GM20000 (cell line): ENCODE measurements at regions not wholly inside any gene's neighbourhood (a gene's known extent, or its start where the extent isn't known, plus 50 kb on each side); places are given as distances from the start of the nearest gene placed in this dataset.
"Not testable (repeated sequence)": the region's sequence is repeated elsewhere in the genome, so short reads cannot be mapped to it uniquely, and the experiment has no call there.

Experiments
- DNase-seq: peaks from one replicate; pipeline ENCODE4 v3.0.0; 2012; ENCODE audit warnings: low spot score
- CTCF ChIP-seq: IDR thresholded peaks from 2 replicates; pipeline ENCODE4 v1.5.1; 2012; ENCODE audit warnings: mild to moderate bottlenecking, control low read depth; ENCODE audit errors: extremely low read depth, missing control alignments

DNA sequence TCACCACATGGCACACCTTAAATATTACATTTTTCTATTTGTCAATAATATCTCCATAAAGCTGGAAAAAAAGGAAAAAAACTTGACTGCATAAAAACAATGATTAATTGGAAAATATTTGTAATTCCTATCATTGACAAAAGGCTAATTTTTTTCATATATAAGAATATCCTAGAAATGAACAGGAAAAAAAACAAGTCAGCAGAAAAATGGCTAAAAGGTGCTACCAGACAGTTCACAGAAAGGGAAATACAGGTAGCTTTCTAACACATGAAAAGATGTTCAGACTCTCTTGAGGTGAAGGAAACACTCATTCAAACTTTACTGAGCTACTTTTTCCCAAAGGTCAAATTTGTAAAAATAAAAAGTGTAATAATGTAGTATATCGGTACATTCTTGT, 104.1 kb upstream of the SCAF8 start:
- TF ChIP-seq CTCF, result no peak
- DNase-seq, result no peak

- DNase-seq, result no peak
These were observed 101.1 kb upstream of the SCAF8 start for GRCh38 chr6:154632119-154632518.

DNA sequence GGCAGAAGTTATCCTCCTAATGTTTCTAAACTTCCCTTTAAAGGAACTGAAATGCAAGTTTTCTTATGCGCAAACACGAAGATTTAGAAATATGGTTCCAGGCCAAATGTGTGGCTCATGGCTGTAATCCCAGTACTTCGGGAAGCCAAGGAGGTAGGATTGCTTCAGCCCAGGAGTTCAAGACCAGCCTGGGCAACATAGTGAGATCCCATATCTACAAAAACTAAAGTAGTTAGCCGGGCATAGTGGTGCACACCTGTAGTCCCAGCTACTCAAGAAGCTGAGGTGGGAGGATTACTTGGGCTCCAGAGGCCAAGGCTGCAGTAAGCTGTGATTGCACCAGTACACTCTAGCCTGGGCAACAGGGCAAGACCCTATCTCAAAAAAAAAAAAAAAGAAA, 95.8 kb upstream of the SCAF8 start:
- TF ChIP-seq CTCF, result no peak

More at GRCh38 chr6:154632119-154632518, 101.1 kb upstream of the SCAF8 start:
- no peak for TF ChIP-seq CTCF

GRCh38 chr6:154638369-154638768, 94.8 kb upstream of the SCAF8 start:
- DNase-seq, result no peak
- no peak for TF ChIP-seq CTCF

More for the DNA sequence above, 95.8 kb upstream of the SCAF8 start:
- DNase-seq, result no peak

GRCh38 chr6:154639196-154639595, 94.0 kb upstream of the SCAF8 start:
- not testable (repeated sequence) for DNase-seq

DNA sequence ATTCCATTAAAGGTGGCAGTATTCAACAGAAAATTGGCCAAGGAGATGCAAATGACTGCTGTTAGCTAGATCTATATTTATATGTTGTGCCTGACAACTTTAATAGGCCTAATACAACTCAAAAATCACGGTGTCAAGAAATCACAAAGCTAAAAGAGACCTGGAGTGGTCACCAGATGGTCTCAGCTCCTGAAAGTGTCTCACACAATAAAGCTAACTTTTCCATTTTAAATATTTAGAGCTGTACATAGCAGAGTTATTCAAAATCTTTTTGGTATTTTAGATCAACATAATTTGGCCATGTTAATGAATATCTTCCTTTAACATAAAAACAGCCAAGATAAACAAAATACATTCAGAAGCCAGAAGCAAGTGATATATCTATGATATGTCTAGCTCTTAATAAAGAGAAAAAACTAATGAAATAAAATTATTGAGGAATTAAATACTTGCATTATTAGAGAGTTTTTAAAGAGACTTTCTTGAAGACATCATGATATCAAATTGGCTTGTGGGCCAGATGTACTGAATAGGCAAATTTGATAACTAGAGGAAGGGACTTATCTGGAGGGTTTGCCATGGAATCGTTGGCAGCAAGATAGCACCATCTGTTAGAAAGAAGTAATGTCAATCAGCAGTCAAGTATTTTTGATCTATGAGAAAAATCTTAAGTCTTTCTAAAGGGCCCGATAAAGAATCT, 84.9 kb upstream of the SCAF8 start:
- TF ChIP-seq CTCF, result no peak
- no peak for DNase-seq

GRCh38 chr6:154648888-154649205, 84.4 kb upstream of the SCAF8 start:
- DNase-seq, result no peak
- TF ChIP-seq CTCF, result no peak

DNA sequence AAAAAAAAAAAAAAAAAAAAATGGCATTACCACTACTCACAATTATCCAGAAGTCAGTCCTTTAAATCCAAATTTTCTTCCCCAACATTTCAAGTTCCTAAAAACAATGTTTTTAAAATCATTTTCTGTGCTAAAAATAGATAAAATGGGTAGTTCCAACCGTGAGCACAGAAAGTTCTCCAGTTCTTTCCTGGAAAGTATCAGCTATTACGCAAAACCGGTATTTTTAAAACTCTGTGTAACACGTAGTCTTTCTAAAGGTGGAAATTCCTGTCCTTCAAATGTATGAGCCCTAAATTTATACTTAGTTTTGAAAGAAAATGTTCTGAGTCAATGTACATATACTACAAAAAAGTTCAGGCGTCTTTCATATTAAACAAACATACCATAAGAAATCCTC, 83.5 kb upstream of the SCAF8 start:
- no peak for TF ChIP-seq CTCF
- no peak for DNase-seq
